22Rv1 (cell line): ENCODE measurements at regions not wholly inside any gene's neighbourhood (a gene's known extent, or its start where the extent isn't known, plus 50 kb on each side); places are given as distances from the start of the nearest gene placed in this dataset.

Experiments
- H3K27ac ChIP-seq: fragments of 450-650 bp; 2 replicates; pipeline ENCODE4 v1.5.1; 2017
- CTCF ChIP-seq: fragments of 450-650 bp; IDR thresholded peaks from 2 replicates; pipeline ENCODE4 v1.5.1; 2017; ENCODE audit warnings: mild to moderate bottlenecking
- ZFX ChIP-seq: fragments of 450-650 bp; IDR thresholded peaks from 2 replicates; pipeline ENCODE4 v1.6.1; 2017; ENCODE audit warnings: antibody characterized with exemption, borderline replicate concordance

GRCh38 chr4:14912426-14912825 is 89.9 kb upstream of the CPEB2 start:
- no peak overlapping the region for H3K27ac ChIP-seq
- no peak for TF ChIP-seq CTCF
- no peak for TF ChIP-seq ZFX

- no peak for TF ChIP-seq ZFX
- no peak for TF ChIP-seq CTCF
- no peak overlapping the region for H3K27ac ChIP-seq
Measured at GRCh38 chr4:14915018-14915417, 87.3 kb upstream of the CPEB2 start.

GRCh38 chr4:14916554-14917297 is 85.6 kb upstream of the CPEB2 start:
- TF ChIP-seq ZFX (no peak), CTCF (no peak)

GRCh38 chr4:14917298-14917633 is 85.0 kb upstream of the CPEB2 start:
- TF ChIP-seq CTCF (no peak), ZFX (no peak)

More at GRCh38 chr4:14916554-14917297, 85.6 kb upstream of the CPEB2 start:
- no peak overlapping the region for H3K27ac ChIP-seq

GRCh38 chr4:14918336-14918735 is 83.9 kb upstream of the CPEB2 start:
- TF ChIP-seq CTCF (no peak), ZFX (no peak)
- no peak overlapping the region for H3K27ac ChIP-seq

More at GRCh38 chr4:14917298-14917633, 85.0 kb upstream of the CPEB2 start:
- H3K27ac ChIP-seq, result no peak overlapping the region

GRCh38 chr4:14919785-14920184 is 82.5 kb upstream of the CPEB2 start:
- no peak overlapping the region for H3K27ac ChIP-seq
- no peak for TF ChIP-seq ZFX
- no peak for TF ChIP-seq CTCF

- no peak overlapping the region for H3K27ac ChIP-seq
- no peak for TF ChIP-seq ZFX
- no peak for TF ChIP-seq CTCF
Measured at GRCh38 chr4:14920237-14920636, 82.0 kb upstream of the CPEB2 start.
